ENCODE measurements at regions not wholly inside any gene's neighbourhood (a gene's known extent, or its start where the extent isn't known, plus 50 kb on each side); places are given as distances from the start of the nearest gene placed in this dataset.
"Not testable (repeated sequence)": the region's sequence is repeated elsewhere in the genome, so short reads cannot be mapped to it uniquely, and the experiment has no call there.

DNA sequence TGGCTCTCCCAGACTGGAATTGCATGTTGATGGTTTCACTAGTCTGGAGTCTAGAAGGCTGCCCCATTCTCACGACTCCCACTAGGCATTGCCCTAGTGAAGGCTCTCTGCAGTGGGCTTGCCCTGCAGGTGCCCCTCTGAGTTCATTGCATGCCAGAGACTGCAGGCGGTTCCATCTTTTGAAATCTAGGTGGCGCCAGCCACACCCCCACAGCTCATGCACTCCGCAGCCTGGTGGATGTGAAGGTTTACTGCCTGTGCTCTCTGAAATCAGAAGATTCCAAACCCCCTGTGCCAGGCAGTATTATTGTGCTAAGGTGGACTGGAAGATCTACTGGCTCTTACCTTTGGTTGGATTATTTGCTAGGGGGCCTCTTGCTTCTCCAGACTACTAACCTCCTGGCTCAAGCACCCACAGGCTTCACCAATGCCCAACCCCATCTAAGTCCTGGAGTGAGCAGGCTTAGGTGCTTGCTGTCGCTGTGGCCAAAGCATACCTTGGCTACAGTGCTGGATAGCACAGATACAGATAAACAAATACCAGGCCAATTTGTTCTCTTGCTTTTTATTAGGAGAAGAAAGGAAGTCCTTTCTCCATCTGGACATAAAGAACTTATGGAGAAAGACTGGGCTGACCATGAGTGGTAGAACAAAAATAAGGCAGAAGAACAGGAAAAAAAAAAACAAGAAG lies 83.5 kb upstream of the SIM2 start:
- no peak overlapping the region for H3K27ac ChIP-seq
- TF ChIP-seq, protein P1, sequence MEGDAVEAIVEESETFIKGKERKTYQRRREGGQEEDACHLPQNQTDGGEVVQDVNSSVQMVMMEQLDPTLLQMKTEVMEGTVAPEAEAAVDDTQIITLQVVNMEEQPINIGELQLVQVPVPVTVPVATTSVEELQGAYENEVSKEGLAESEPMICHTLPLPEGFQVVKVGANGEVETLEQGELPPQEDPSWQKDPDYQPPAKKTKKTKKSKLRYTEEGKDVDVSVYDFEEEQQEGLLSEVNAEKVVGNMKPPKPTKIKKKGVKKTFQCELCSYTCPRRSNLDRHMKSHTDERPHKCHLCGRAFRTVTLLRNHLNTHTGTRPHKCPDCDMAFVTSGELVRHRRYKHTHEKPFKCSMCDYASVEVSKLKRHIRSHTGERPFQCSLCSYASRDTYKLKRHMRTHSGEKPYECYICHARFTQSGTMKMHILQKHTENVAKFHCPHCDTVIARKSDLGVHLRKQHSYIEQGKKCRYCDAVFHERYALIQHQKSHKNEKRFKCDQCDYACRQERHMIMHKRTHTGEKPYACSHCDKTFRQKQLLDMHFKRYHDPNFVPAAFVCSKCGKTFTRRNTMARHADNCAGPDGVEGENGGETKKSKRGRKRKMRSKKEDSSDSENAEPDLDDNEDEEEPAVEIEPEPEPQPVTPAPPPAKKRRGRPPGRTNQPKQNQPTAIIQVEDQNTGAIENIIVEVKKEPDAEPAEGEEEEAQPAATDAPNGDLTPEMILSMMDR (IDR thresholded peaks at IDR 0.05) = peak; percentile 57
- TF ChIP-seq ZFX (IDR thresholded peaks at IDR 0.05; ENCODE audit: borderline replicate concordance) = no peak

DNA sequence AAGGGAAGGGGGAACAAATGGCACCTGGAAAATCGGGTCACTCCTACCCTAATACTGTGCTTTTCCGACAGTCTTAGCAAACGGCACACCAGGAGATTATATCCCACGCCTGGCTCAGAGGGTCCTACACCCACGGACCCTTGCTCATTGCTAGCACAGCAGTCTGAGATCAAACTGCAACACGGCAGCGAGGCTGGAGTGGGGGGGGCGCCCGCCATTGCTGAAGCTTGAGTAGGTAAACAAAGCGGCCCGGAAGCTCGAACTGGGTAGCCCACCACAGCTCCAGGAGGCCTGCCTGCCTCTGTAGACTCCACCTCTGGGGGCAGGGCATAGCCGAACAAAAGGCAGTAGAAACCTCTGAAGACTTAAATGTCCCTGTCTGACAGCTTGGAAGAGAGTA lies 82.1 kb upstream of the SIM2 start:
- H3K27ac ChIP-seq = not testable (repeated sequence)

DNA sequence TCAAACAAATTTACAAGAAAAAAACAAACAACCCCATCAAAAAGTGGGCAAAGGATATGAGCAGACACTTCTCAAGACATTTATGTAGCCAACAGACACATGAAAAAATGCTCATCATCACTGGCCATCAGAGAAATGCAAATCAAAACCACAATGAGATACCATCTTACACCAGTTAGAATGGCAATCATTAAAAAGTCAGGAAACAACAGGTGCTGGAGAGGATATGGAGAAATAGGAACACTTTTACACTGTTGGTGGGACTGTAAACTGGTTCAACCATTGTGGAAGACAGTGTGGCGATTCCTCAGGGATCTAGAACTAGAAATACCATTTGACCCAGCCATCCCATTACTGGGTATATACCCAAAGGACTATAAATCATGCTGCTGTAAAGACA lies 77.1 kb upstream of the SIM2 start:
- H3K27ac ChIP-seq = not testable (repeated sequence)

DNA sequence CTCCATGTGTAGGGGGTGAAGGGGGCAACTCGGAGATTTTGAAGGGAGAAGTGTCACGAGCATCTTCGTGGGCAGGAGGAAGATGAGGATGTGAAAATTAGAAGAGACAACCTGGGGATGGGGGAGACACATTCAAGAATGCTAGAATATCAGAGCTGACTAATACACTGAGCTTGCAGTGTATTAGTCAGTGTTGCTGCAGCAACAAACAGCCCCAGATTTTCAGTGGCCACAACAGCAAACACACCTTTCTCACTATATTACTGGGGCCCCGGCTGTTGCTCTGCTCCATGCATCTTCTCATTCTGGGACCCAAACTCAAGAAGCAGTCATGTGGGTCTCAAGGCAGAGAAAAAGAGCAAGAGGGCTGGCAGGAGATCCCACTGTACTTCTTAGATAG lies 74.8 kb upstream of the SIM2 start:
- H3K27ac ChIP-seq = no peak overlapping the region
- no peak for TF ChIP-seq ZFX (IDR thresholded peaks at IDR 0.05; ENCODE audit: borderline replicate concordance)
- TF ChIP-seq, protein P1 (IDR thresholded peaks at IDR 0.05) = no peak

DNA sequence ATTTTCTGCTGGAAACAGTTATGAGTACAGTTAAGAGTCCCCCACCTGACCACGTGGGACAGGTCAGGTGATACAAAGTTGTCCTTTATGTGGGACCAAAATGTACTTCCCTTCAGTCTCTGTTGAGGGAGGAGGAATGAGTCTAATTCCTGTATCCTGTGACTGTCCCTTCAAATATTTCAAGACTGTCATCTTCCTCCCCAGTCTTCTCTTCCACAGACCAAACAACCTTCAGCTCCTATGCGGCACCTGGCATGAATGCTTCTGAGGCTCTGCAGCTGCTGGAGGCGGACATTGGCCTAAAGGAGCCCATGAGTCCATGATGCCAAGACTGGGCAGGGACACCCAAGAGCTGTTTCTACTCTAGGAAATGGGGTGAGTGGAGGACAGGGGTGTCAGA lies 72.1 kb upstream of the SIM2 start:
- no peak overlapping the region for H3K27ac ChIP-seq
- TF ChIP-seq ZFX (IDR thresholded peaks at IDR 0.05; ENCODE audit: borderline replicate concordance) = no peak
- TF ChIP-seq, protein P1 (IDR thresholded peaks at IDR 0.05) = no peak

DNA sequence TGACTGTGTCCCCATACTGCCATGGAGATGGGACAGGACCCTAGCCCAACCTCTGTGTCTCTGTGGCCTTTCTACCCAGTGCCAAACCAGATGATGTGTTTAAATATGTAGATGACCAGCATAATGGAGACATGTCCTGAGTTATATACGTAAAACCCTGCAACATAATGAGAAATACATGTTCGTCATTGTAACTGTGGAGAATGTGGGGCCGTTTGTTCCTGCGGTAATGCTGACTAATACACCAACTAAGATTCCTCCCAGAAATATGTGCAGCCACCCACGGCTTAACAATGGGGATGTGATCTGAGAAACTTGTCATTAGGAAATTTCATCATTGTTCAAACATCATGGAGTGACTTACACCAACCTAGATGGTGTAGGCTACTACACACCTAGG lies 71.7 kb upstream of the SIM2 start:
- H3K27ac ChIP-seq = no peak overlapping the region
- TF ChIP-seq, protein P1 (IDR thresholded peaks at IDR 0.05) = no peak
- no peak for TF ChIP-seq ZFX (IDR thresholded peaks at IDR 0.05; ENCODE audit: borderline replicate concordance)

DNA sequence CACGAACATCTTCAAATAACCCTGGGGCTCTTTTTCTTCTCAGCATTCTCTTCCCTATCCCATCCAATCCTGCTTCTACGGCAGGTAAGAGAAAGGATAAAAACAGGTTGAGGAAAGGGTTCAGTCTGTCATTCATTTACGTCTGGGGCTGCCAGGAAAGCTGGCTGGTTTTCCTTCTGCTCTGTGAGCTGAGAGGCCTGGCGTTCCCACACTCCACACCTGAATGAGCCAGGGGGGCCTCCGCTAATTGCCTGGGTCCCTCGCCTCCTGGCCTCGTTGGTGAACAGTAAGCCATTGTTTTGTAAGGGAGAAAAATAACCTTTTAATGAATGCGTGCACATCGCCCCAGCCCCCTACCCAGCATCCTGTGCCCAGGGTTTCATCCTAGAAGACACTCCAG lies 70.8 kb upstream of the SIM2 start:
- TF ChIP-seq, protein P1 (IDR thresholded peaks at IDR 0.05) = no peak
- no peak for TF ChIP-seq ZFX (IDR thresholded peaks at IDR 0.05; ENCODE audit: borderline replicate concordance)
- no peak overlapping the region for H3K27ac ChIP-seq

DNA sequence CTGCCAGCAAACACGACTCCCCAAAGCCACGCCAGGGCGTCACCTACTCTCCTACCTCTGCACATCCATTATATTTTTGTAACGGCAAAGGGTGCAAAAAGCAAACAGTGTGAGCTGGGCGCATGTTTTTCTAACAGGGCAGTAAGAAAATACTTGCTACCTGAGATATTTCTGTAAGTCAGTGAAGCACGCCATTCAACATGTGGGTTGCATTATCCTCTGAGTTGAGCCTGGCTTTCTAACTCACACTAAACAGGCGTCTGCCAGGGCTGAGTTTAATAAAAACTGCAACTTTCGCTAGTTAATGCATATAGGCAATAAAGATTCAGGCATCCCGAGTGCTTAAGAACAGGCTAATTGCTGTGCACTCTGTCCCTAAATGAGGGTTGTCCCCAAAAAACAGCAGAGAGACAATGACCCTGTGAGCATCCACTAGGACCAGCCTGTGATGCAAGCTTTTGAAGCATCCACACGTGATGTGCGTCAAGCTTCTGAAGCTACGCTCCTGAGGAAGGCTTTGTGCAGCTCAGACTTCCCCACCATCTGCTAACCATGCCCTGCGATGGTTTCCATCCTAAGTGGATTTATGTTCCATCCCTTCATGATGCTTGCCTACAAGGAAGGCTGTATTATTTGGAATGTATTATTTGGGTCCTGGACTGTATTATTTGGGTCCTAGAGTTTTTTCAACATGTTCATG lies 70.0 kb upstream of the SIM2 start:
- no peak overlapping the region for H3K27ac ChIP-seq
- TF ChIP-seq ZFX (IDR thresholded peaks at IDR 0.05; ENCODE audit: borderline replicate concordance) = no peak
- TF ChIP-seq, protein P1 (IDR thresholded peaks at IDR 0.05) = no peak

All from 22Rv1 (cell line).